ENCODE measurements at regions not wholly inside any gene's neighbourhood (a gene's known extent, or its start where the extent isn't known, plus 50 kb on each side); places are given as distances from the start of the nearest gene placed in this dataset.
"Not testable (repeated sequence)": the region's sequence is repeated elsewhere in the genome, so short reads cannot be mapped to it uniquely, and the experiment has no call there.

DNA sequence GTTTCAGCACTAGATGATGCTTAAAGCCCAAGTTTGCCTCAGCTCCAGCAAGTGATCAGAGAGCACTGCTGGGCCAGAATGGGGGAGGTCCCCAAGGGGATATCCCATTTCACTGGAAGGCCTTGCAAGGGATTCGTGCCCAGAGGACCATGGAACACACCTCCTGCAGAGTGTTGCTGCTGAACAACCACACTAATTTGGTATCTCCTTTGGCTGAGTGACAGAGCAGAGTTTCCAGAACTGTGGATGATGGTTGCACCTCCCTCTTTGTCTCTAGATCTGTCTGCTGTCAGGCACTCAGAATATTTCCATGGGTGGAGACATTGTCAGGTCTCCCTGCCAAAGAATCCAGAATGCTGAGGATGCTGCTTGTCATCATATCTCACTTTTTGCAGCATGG is 484.8 kb upstream of the NETO1 start:
- Histone ChIP-seq H3K36me3 (ENCODE audit: control insufficient read depth, insufficient read depth, low read length) (no peaks in the 10 kb centered on the region), H3K9ac (ENCODE audit: extremely low read depth, low read length, poor library complexity, severe bottlenecking) (no peak overlapping the region), H3K4me1 (ENCODE audit: control insufficient read depth, insufficient read depth, low read length) (no peaks in the 10 kb centered on the region), H3K27ac (ENCODE audit: low read depth, low read length) (no peak overlapping the region), H3K4me3 (ENCODE audit: low read length) (no peak overlapping the region), H3K27me3 (ENCODE audit: control insufficient read depth, insufficient read depth, low read length, poor library complexity, severe bottlenecking) (no peaks in the 10 kb centered on the region), H3K9me3 (ENCODE audit: control insufficient read depth, low read length) (no peaks in the 10 kb centered on the region)
- DNase-seq: no peak
- Mint-ChIP-seq H3K4me1 (peaks cover 5% of the 10 kb centered on the region), H3K27ac (no peak overlapping the region), H3K27me3 (ENCODE audit: insufficient read depth) (no peaks in the 10 kb centered on the region), H3K9me3 (no peaks in the 10 kb centered on the region), H3K36me3 (ENCODE audit: low read depth) (peaks cover 24% of the 10 kb centered on the region), H3K4me3 (no peak overlapping the region)
- TF ChIP-seq, protein P1, sequence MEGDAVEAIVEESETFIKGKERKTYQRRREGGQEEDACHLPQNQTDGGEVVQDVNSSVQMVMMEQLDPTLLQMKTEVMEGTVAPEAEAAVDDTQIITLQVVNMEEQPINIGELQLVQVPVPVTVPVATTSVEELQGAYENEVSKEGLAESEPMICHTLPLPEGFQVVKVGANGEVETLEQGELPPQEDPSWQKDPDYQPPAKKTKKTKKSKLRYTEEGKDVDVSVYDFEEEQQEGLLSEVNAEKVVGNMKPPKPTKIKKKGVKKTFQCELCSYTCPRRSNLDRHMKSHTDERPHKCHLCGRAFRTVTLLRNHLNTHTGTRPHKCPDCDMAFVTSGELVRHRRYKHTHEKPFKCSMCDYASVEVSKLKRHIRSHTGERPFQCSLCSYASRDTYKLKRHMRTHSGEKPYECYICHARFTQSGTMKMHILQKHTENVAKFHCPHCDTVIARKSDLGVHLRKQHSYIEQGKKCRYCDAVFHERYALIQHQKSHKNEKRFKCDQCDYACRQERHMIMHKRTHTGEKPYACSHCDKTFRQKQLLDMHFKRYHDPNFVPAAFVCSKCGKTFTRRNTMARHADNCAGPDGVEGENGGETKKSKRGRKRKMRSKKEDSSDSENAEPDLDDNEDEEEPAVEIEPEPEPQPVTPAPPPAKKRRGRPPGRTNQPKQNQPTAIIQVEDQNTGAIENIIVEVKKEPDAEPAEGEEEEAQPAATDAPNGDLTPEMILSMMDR (conservative IDR thresholded peaks at IDR 0.05): no peak
- 60 to 74% methylated on average over 1 of the region's 1 CpG for WGBS, 2 experiments (ENCODE audit: insufficient coverage in 1 of 2, insufficient read length in 1 of 2)

DNA sequence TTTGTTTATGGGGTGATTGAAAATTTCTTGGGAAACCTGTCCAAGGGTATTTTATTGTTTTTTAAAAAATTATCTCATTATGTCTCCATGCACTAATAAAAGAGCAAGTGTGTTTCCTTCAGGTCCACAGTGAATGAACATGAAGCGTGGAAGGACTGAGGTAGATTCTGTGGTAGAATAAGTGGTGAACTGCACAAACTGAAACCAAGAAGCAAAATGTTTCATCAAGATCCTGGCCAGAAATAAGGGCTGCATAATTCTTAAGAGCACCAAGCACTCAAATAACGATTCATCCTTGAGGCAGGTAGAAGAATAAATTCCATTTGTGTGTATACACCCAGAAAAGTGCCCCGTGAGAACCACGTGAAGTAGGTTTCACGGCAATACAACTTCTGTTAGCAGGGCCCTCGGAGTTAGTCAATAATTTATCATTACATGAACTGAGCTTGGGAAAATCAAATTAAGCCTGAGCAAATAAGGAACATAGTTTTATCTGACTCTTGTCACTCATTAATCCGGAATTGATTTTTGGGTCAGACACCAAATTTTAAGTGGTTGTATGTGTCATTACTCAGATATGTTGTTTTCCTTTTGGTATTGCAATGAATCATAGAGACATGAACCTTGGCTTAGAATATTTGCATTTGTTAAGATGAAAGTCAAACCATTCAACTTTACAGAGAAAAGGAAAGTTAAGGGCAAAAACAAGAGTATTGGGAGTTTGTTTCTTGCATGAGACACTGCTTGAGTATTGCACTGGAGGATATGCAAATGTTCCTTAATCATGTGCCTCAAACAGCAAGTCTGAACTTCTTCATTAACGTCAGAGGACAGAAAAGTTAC is 472.6 kb upstream of the NETO1 start:
- Histone ChIP-seq H3K4me3 (ENCODE audit: low read length) (no peak overlapping the region), H3K9ac (ENCODE audit: extremely low read depth, low read length, poor library complexity, severe bottlenecking) (no peak overlapping the region), H3K36me3 (ENCODE audit: control insufficient read depth, insufficient read depth, low read length) (no peaks in the 10 kb centered on the region), H3K27me3 (ENCODE audit: control insufficient read depth, insufficient read depth, low read length, poor library complexity, severe bottlenecking) (no peaks in the 10 kb centered on the region), H3K9me3 (ENCODE audit: control insufficient read depth, low read length) (no peaks in the 10 kb centered on the region), H3K4me1 (ENCODE audit: control insufficient read depth, insufficient read depth, low read length) (no peaks in the 10 kb centered on the region), H3K27ac (ENCODE audit: low read depth, low read length) (no peak overlapping the region)
- TF ChIP-seq, protein P1 (conservative IDR thresholded peaks at IDR 0.05): no peak
- H3K4me3 Mint-ChIP-seq: no peak overlapping the region
- peak overlapping the region; percentile 26 for H3K27ac Mint-ChIP-seq
- DNase-seq: no peak
- peaks cover 2% of the 10 kb centered on the region for H3K4me1 Mint-ChIP-seq
- 84 to 92% methylated on average over 8 of the region's 8 CpGs for WGBS, 2 experiments (ENCODE audit: insufficient coverage in 1 of 2, insufficient read length in 1 of 2)
- H3K9me3 Mint-ChIP-seq: no peaks in the 10 kb centered on the region
- peaks cover 40% of the 10 kb centered on the region for H3K36me3 Mint-ChIP-seq (ENCODE audit: low read depth)
- H3K27me3 Mint-ChIP-seq (ENCODE audit: insufficient read depth): no peaks in the 10 kb centered on the region

DNA sequence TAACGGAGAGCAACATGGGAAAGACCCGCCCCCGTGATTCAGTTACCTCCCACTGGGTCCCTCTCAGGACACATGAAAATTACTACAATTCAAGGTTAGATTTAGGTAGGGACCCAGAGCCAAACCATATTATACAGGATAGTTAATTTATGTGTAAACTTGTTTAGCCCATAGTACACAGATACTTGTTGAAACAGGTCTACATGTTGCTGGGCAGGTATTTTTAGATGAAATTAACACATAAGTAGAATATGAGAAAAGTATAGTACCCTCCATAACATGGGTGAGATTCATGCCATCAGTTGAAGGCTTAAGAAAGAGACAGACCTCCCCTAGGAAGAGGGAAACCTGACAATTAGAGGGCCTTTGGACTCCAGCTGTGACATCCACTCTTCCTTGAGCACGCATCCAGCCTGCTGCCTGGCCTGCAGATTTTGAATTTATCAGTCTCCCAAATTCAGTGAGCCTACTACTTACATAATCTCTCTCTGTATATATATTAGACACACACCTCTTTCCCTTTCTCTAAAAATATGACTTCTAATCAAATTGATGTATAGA is 463.5 kb upstream of the NETO1 start:
- H3K9me3 Mint-ChIP-seq: no peaks in the 10 kb centered on the region
- WGBS, 2 experiments (ENCODE audit: insufficient coverage in 1 of 2, insufficient read length in 1 of 2): 29 to 75% methylated on average over 1 to 4 of the region's 4 CpGs
- H3K9me3 ChIP-seq (ENCODE audit: control insufficient read depth, low read length): no peaks in the 10 kb centered on the region
- H3K4me1 Mint-ChIP-seq: peaks cover 33% of the 10 kb centered on the region
- peak; percentile 66 for DNase-seq
- no peaks in the 10 kb centered on the region for H3K27me3 ChIP-seq (ENCODE audit: control insufficient read depth, insufficient read depth, low read length, poor library complexity, severe bottlenecking)
- TF ChIP-seq, protein P1 (conservative IDR thresholded peaks at IDR 0.05): no peak
- no peaks in the 10 kb centered on the region for H3K4me1 ChIP-seq (ENCODE audit: control insufficient read depth, insufficient read depth, low read length)
- H3K27ac ChIP-seq (ENCODE audit: low read depth, low read length): no peak overlapping the region
- H3K4me3 Mint-ChIP-seq: peak overlapping the region; percentile 18
- H3K36me3 Mint-ChIP-seq (ENCODE audit: low read depth): peaks cover 36% of the 10 kb centered on the region
- H3K4me3 ChIP-seq (ENCODE audit: low read length): no peak overlapping the region
- H3K36me3 ChIP-seq (ENCODE audit: control insufficient read depth, insufficient read depth, low read length): no peaks in the 10 kb centered on the region
- H3K27me3 Mint-ChIP-seq (ENCODE audit: insufficient read depth): no peaks in the 10 kb centered on the region
- H3K27ac Mint-ChIP-seq: peak overlapping the region; percentile 32
- no peak overlapping the region for H3K9ac ChIP-seq (ENCODE audit: extremely low read depth, low read length, poor library complexity, severe bottlenecking)

DNA sequence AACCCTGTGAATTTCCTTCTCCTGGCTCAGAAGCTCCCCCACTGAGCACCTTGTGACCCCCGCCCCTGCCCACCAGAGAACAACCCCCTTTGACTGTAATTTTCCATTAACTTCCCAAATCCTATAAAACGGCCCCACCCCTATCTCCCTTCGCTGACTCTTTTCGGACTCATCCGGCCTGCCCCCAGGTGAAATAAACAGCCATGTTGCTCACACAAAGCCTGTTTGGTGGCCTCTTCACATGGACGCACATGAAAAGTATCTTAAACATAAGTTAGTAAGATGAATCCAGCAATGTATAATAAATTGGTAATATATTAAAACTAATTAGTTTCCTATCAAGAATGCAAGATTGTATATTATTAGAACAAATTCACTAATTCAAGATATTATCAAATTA is 462.3 kb upstream of the NETO1 start:
- DNase-seq: peak; percentile 42
- Mint-ChIP-seq H3K36me3 (ENCODE audit: low read depth) (peaks cover 27% of the 10 kb centered on the region), H3K27ac (peak overlapping the region; percentile 86), H3K4me3 (peak overlapping the region; percentile 48), H3K4me1 (peaks cover 33% of the 10 kb centered on the region)
- H3K4me1 ChIP-seq (ENCODE audit: control insufficient read depth, insufficient read depth, low read length); H3K27me3 ChIP-seq (ENCODE audit: control insufficient read depth, insufficient read depth, low read length, poor library complexity, severe bottlenecking); H3K9me3 ChIP-seq (ENCODE audit: control insufficient read depth, low read length); H3K27me3 Mint-ChIP-seq (ENCODE audit: insufficient read depth); H3K36me3 ChIP-seq (ENCODE audit: control insufficient read depth, insufficient read depth, low read length); H3K4me3 ChIP-seq (ENCODE audit: low read length); H3K27ac ChIP-seq (ENCODE audit: low read depth, low read length); H3K9me3 Mint-ChIP-seq; H3K9ac ChIP-seq (ENCODE audit: extremely low read depth, low read length, poor library complexity, severe bottlenecking): not testable (repeated sequence)
- WGBS, 2 experiments (ENCODE audit: insufficient coverage in 1 of 2, insufficient read length in 1 of 2): 79% methylated on average over 6 of the region's 6 CpGs; no CpG with 5 or more reads in 1 of the 2 experiments

DNA sequence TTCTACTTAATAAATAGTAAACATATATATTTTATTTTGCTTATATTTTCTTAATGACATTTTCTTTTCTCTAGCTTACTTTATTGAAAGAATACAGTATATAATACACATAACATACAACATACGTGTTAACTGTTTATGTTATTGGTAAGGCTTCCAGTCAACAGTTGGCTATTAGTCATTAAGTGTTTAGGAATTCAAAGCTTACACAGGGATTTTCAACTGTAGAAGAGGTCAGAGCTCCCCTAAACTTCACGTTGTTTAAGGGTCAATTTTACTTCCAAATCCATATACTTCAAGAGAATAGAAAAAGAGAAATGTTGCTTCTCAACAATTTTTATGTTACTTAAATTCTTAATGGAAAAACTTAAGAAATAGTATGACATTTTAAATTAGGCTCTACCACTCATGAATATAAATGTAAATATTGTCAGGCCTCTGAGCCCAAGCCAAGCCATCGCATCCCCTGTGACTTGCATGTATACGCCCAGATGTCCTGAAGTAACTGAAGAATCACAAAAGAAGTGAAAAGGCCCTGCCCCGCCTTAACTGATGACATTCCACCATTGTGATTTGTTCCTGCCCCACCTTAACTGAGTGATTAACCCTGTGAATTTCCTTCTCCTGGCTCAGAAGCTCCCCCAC is 456.5 kb upstream of the NETO1 start:
- not testable (repeated sequence) for H3K36me3 ChIP-seq (ENCODE audit: control insufficient read depth, insufficient read depth, low read length); H3K27me3 Mint-ChIP-seq (ENCODE audit: insufficient read depth); H3K9ac ChIP-seq (ENCODE audit: extremely low read depth, low read length, poor library complexity, severe bottlenecking); H3K27me3 ChIP-seq (ENCODE audit: control insufficient read depth, insufficient read depth, low read length, poor library complexity, severe bottlenecking); H3K9me3 ChIP-seq (ENCODE audit: control insufficient read depth, low read length); H3K9me3 Mint-ChIP-seq; H3K4me3 ChIP-seq (ENCODE audit: low read length); H3K4me1 ChIP-seq (ENCODE audit: control insufficient read depth, insufficient read depth, low read length); DNase-seq; H3K36me3 Mint-ChIP-seq (ENCODE audit: low read depth); H3K27ac ChIP-seq (ENCODE audit: low read depth, low read length)
- H3K4me1 Mint-ChIP-seq: peaks cover 17% of the 10 kb centered on the region
- H3K4me3 Mint-ChIP-seq: peak overlapping the region; percentile 92
- 100% methylated on average over 2 of the region's 5 CpGs; no CpG with 5 or more reads in 1 of the 2 experiments for WGBS, 2 experiments (ENCODE audit: insufficient coverage in 1 of 2, insufficient read length in 1 of 2)
- peak overlapping the region; percentile 96 for H3K27ac Mint-ChIP-seq
